ENCODE measurements at regions not wholly inside any gene's neighbourhood (a gene's known extent, or its start where the extent isn't known, plus 50 kb on each side); places are given as distances from the start of the nearest gene placed in this dataset.

GRCh38 chr15:29475096-29475495 lies 205.5 kb upstream of the NSMCE3 start:
- no peak for ATAC-seq
- Mint-ChIP-seq H3K4me1 (ENCODE audit: low read depth) (no peaks in the 10 kb centered on the region), H3K36me3 (ENCODE audit: insufficient read depth) (no peaks in the 10 kb centered on the region), H3K4me3 (no peak overlapping the region), H3K9me3 (no peaks in the 10 kb centered on the region), H3K27me3 (ENCODE audit: low read depth) (no peaks in the 10 kb centered on the region)
- no peak for DNase-seq

- ATAC-seq, result no peak
- H3K4me3 Mint-ChIP-seq, result no peak overlapping the region
- H3K9me3 Mint-ChIP-seq, result no peaks in the 10 kb centered on the region
- DNase-seq, result no peak
- no peaks in the 10 kb centered on the region for H3K4me1 Mint-ChIP-seq (ENCODE audit: low read depth)
- H3K36me3 Mint-ChIP-seq (ENCODE audit: insufficient read depth), result no peaks in the 10 kb centered on the region
- no peaks in the 10 kb centered on the region for H3K27me3 Mint-ChIP-seq (ENCODE audit: low read depth)
These were observed 204.0 kb upstream of the NSMCE3 start for GRCh38 chr15:29473621-29474105.

GRCh38 chr15:29472901-29473445 lies 203.4 kb upstream of the NSMCE3 start:
- Mint-ChIP-seq H3K9me3 (no peaks in the 10 kb centered on the region), H3K36me3 (ENCODE audit: insufficient read depth) (no peaks in the 10 kb centered on the region), H3K4me1 (ENCODE audit: low read depth) (no peaks in the 10 kb centered on the region), H3K4me3 (no peak overlapping the region), H3K27me3 (ENCODE audit: low read depth) (no peaks in the 10 kb centered on the region)
- DNase-seq (no peak), ATAC-seq (no peak)

- Mint-ChIP-seq H3K4me3 (no peak overlapping the region), H3K36me3 (ENCODE audit: insufficient read depth) (no peaks in the 10 kb centered on the region), H3K9me3 (no peaks in the 10 kb centered on the region), H3K27me3 (ENCODE audit: low read depth) (no peaks in the 10 kb centered on the region), H3K4me1 (ENCODE audit: low read depth) (no peaks in the 10 kb centered on the region)
- ATAC-seq (no peak), DNase-seq (no peak)
These were observed 202.1 kb upstream of the NSMCE3 start for GRCh38 chr15:29471757-29472156.

GRCh38 chr15:29471306-29471705 lies 201.7 kb upstream of the NSMCE3 start:
- Mint-ChIP-seq H3K4me1 (ENCODE audit: low read depth) (no peaks in the 10 kb centered on the region), H3K27me3 (ENCODE audit: low read depth) (no peaks in the 10 kb centered on the region), H3K9me3 (no peaks in the 10 kb centered on the region), H3K36me3 (ENCODE audit: insufficient read depth) (no peaks in the 10 kb centered on the region), H3K4me3 (no peak overlapping the region)
- DNase-seq, result no peak
- ATAC-seq, result no peak

- no peaks in the 10 kb centered on the region for H3K36me3 Mint-ChIP-seq (ENCODE audit: insufficient read depth)
- H3K27me3 Mint-ChIP-seq (ENCODE audit: low read depth), result peaks cover 3% of the 10 kb centered on the region
- ATAC-seq, result no peak
- H3K4me1 Mint-ChIP-seq (ENCODE audit: low read depth), result no peaks in the 10 kb centered on the region
- DNase-seq, result no peak
- no peak overlapping the region for H3K4me3 Mint-ChIP-seq
- H3K9me3 Mint-ChIP-seq, result no peaks in the 10 kb centered on the region
These were observed 201.2 kb upstream of the NSMCE3 start for GRCh38 chr15:29470794-29471193.

GRCh38 chr15:29470311-29470710 lies 200.7 kb upstream of the NSMCE3 start:
- H3K27me3 Mint-ChIP-seq (ENCODE audit: low read depth), result peaks cover 3% of the 10 kb centered on the region
- no peaks in the 10 kb centered on the region for H3K36me3 Mint-ChIP-seq (ENCODE audit: insufficient read depth)

GRCh38 chr15:29468899-29469298 lies 199.3 kb upstream of the NSMCE3 start:
- Mint-ChIP-seq H3K27me3 (ENCODE audit: low read depth) (peaks cover 3% of the 10 kb centered on the region), H3K9me3 (no peaks in the 10 kb centered on the region), H3K4me1 (ENCODE audit: low read depth) (no peaks in the 10 kb centered on the region), H3K4me3 (no peak overlapping the region), H3K36me3 (ENCODE audit: insufficient read depth) (no peaks in the 10 kb centered on the region)
- no peak for DNase-seq
- ATAC-seq, result no peak

More at GRCh38 chr15:29470311-29470710, 200.7 kb upstream of the NSMCE3 start:
- Mint-ChIP-seq H3K4me1 (ENCODE audit: low read depth) (no peaks in the 10 kb centered on the region), H3K9me3 (no peaks in the 10 kb centered on the region), H3K4me3 (no peak overlapping the region)
- no peak for ATAC-seq
- no peak for DNase-seq

- no peaks in the 10 kb centered on the region for H3K36me3 Mint-ChIP-seq (ENCODE audit: insufficient read depth)
- DNase-seq, result no peak
- no peaks in the 10 kb centered on the region for H3K9me3 Mint-ChIP-seq
- H3K27me3 Mint-ChIP-seq (ENCODE audit: low read depth), result peaks cover 3% of the 10 kb centered on the region
- H3K4me3 Mint-ChIP-seq, result no peak overlapping the region
- ATAC-seq, result no peak
- H3K4me1 Mint-ChIP-seq (ENCODE audit: low read depth), result no peaks in the 10 kb centered on the region
These were observed 197.5 kb upstream of the NSMCE3 start for GRCh38 chr15:29467091-29467490.

- Mint-ChIP-seq H3K4me1 (ENCODE audit: low read depth) (no peaks in the 10 kb centered on the region), H3K27me3 (ENCODE audit: low read depth) (peaks cover 3% of the 10 kb centered on the region), H3K36me3 (ENCODE audit: insufficient read depth) (no peaks in the 10 kb centered on the region), H3K9me3 (no peaks in the 10 kb centered on the region), H3K4me3 (no peak overlapping the region)
- ATAC-seq (no peak), DNase-seq (no peak)
These were observed 196.7 kb upstream of the NSMCE3 start for GRCh38 chr15:29466292-29466691.

- no peaks in the 10 kb centered on the region for H3K36me3 Mint-ChIP-seq (ENCODE audit: insufficient read depth)
- ATAC-seq, result no peak
- DNase-seq, result no peak
- no peak overlapping the region for H3K4me3 Mint-ChIP-seq
- H3K4me1 Mint-ChIP-seq (ENCODE audit: low read depth), result no peaks in the 10 kb centered on the region
- no peaks in the 10 kb centered on the region for H3K9me3 Mint-ChIP-seq
- peaks cover 3% of the 10 kb centered on the region for H3K27me3 Mint-ChIP-seq (ENCODE audit: low read depth)
These were observed 196.2 kb upstream of the NSMCE3 start for GRCh38 chr15:29465816-29466215.

GRCh38 chr15:29465196-29465595 lies 195.6 kb upstream of the NSMCE3 start:
- H3K36me3 Mint-ChIP-seq (ENCODE audit: insufficient read depth), result no peaks in the 10 kb centered on the region
- no peak overlapping the region for H3K4me3 Mint-ChIP-seq
- no peaks in the 10 kb centered on the region for H3K9me3 Mint-ChIP-seq
- H3K27me3 Mint-ChIP-seq (ENCODE audit: low read depth), result peaks cover 3% of the 10 kb centered on the region
- ATAC-seq (no peak), DNase-seq (no peak)
- H3K4me1 Mint-ChIP-seq (ENCODE audit: low read depth), result no peaks in the 10 kb centered on the region

GRCh38 chr15:29461877-29462276 lies 192.3 kb upstream of the NSMCE3 start:
- Mint-ChIP-seq H3K9me3 (no peaks in the 10 kb centered on the region), H3K27me3 (ENCODE audit: low read depth) (peaks cover 3% of the 10 kb centered on the region)
- ATAC-seq, result no peak

GRCh38 chr15:29458361-29458760 lies 188.7 kb upstream of the NSMCE3 start:
- peaks cover 4% of the 10 kb centered on the region for H3K4me1 Mint-ChIP-seq (ENCODE audit: low read depth)
- no peaks in the 10 kb centered on the region for H3K27me3 Mint-ChIP-seq (ENCODE audit: low read depth)
- no peaks in the 10 kb centered on the region for H3K36me3 Mint-ChIP-seq (ENCODE audit: insufficient read depth)
- no peak overlapping the region for H3K4me3 Mint-ChIP-seq
- ATAC-seq (no peak), DNase-seq (no peak)
- H3K9me3 Mint-ChIP-seq, result no peaks in the 10 kb centered on the region

More at GRCh38 chr15:29461877-29462276, 192.3 kb upstream of the NSMCE3 start:
- H3K4me1 Mint-ChIP-seq (ENCODE audit: low read depth), result no peaks in the 10 kb centered on the region
- no peaks in the 10 kb centered on the region for H3K36me3 Mint-ChIP-seq (ENCODE audit: insufficient read depth)
- no peak for DNase-seq
- H3K4me3 Mint-ChIP-seq, result no peak overlapping the region

- Mint-ChIP-seq H3K36me3 (ENCODE audit: insufficient read depth) (no peaks in the 10 kb centered on the region), H3K4me3 (no peak overlapping the region), H3K4me1 (ENCODE audit: low read depth) (peaks cover 11% of the 10 kb centered on the region), H3K27me3 (ENCODE audit: low read depth) (no peaks in the 10 kb centered on the region), H3K9me3 (no peaks in the 10 kb centered on the region)
- no peak for DNase-seq
- ATAC-seq, result no peak
These were observed 188.1 kb upstream of the NSMCE3 start for GRCh38 chr15:29457729-29458128.

- Mint-ChIP-seq H3K4me1 (ENCODE audit: low read depth) (peaks cover 15% of the 10 kb centered on the region), H3K36me3 (ENCODE audit: insufficient read depth) (no peaks in the 10 kb centered on the region), H3K9me3 (no peaks in the 10 kb centered on the region), H3K4me3 (no peak overlapping the region), H3K27me3 (ENCODE audit: low read depth) (no peaks in the 10 kb centered on the region)
- DNase-seq (no peak), ATAC-seq (no peak)
These were observed 187.3 kb upstream of the NSMCE3 start for GRCh38 chr15:29456964-29457363.
